ENCODE measurements at regions not wholly inside any gene's neighbourhood (a gene's known extent, or its start where the extent isn't known, plus 50 kb on each side); places are given as distances from the start of the nearest gene placed in this dataset.

- Histone ChIP-seq H3K4me1 (no peaks in the 10 kb centered on the region), H3K27ac (no peak overlapping the region), H3K4me3 (replicated peaks in 1 of 3) (no peak overlapping the region), H3K9me3 (no peaks in the 10 kb centered on the region), H3K27me3 (no peaks in the 10 kb centered on the region), H3K36me3 (no peaks in the 10 kb centered on the region)
- no peak for DNase-seq
- intact Hi-C loops (cut with DNase I) = no loop called here
- TF ChIP-seq POLR2A (IDR thresholded peaks at IDR 0.05) (no peak), CTCF (IDR thresholded peaks at IDR 0.05) (no peak)
Measured at GRCh38 chr13:65892859-65893258, 1337.3 kb downstream of the PCDH9 start.

- no peaks in the 10 kb centered on the region for H3K36me3 ChIP-seq
- no peaks in the 10 kb centered on the region for H3K4me1 ChIP-seq
- H3K27ac ChIP-seq = no peak overlapping the region
- H3K27me3 ChIP-seq = no peaks in the 10 kb centered on the region
- no peak overlapping the region for H3K4me3 ChIP-seq (replicated peaks in 1 of 3)
- WGBS, 2 donors = 90 to 91% methylated on average over 5 of the region's 5 CpGs
- intact Hi-C loops (cut with DNase I) = no loop called here
- no peak for TF ChIP-seq POLR2A (IDR thresholded peaks at IDR 0.05)
- no peak for TF ChIP-seq CTCF (IDR thresholded peaks at IDR 0.05)
- DNase-seq = no peak
- no peaks in the 10 kb centered on the region for H3K9me3 ChIP-seq
Measured at GRCh38 chr13:65889368-65889767, 1340.8 kb downstream of the PCDH9 start.

GRCh38 chr13:65882810-65883209, 1347.3 kb downstream of the PCDH9 start:
- WGBS, 2 donors = 92 to 93% methylated on average over 4 of the region's 4 CpGs
- Histone ChIP-seq H3K9me3 (no peaks in the 10 kb centered on the region), H3K36me3 (no peaks in the 10 kb centered on the region), H3K27me3 (no peaks in the 10 kb centered on the region), H3K4me3 (replicated peaks in 1 of 3) (no peak overlapping the region), H3K4me1 (no peaks in the 10 kb centered on the region), H3K27ac (no peak overlapping the region)
- no peak for DNase-seq
- peak in 1 of 6 experiments; percentile 5 for TF ChIP-seq CTCF (IDR thresholded peaks at IDR 0.05)
- no peak for TF ChIP-seq POLR2A (IDR thresholded peaks at IDR 0.05)
- intact Hi-C loops (cut with DNase I) = no loop called here

- H3K9me3 ChIP-seq = no peaks in the 10 kb centered on the region
- H3K27ac ChIP-seq = no peak overlapping the region
- WGBS, 2 donors = 86 to 95% methylated on average over 3 of the region's 3 CpGs
- no peak overlapping the region for H3K4me3 ChIP-seq (replicated peaks in 1 of 3)
- H3K4me1 ChIP-seq = no peaks in the 10 kb centered on the region
- DNase-seq = no peak
- H3K27me3 ChIP-seq = no peaks in the 10 kb centered on the region
- intact Hi-C loops (cut with DNase I) = no loop called here
- TF ChIP-seq CTCF (IDR thresholded peaks at IDR 0.05) (no peak), POLR2A (IDR thresholded peaks at IDR 0.05) (no peak)
- no peaks in the 10 kb centered on the region for H3K36me3 ChIP-seq
Measured at GRCh38 chr13:65881561-65882155, 1348.5 kb downstream of the PCDH9 start.

- Histone ChIP-seq H3K27ac (no peak overlapping the region), H3K27me3 (no peaks in the 10 kb centered on the region), H3K9me3 (no peaks in the 10 kb centered on the region), H3K4me1 (no peaks in the 10 kb centered on the region), H3K36me3 (no peaks in the 10 kb centered on the region), H3K4me3 (replicated peaks in 1 of 3) (no peak overlapping the region)
- TF ChIP-seq CTCF (IDR thresholded peaks at IDR 0.05) = no peak
- no peak for TF ChIP-seq POLR2A (IDR thresholded peaks at IDR 0.05)
- intact Hi-C loops (cut with DNase I) = no loop called here
- no peak for DNase-seq
Measured at GRCh38 chr13:65875031-65875430, 1355.1 kb downstream of the PCDH9 start.
